GM12878 (cell line): ENCODE measurements at regions not wholly inside any gene's neighbourhood (a gene's known extent, or its start where the extent isn't known, plus 50 kb on each side); places are given as distances from the start of the nearest gene placed in this dataset.

Source experiments
- ATAC-seq: fragments of 200-7000 bp; cut with Tn5 transposase; 3 replicates; pipeline ENCODE4 v1.9.1; 2020; ENCODE audit warnings: mild to moderate bottlenecking, moderate library complexity
- BruUV-seq: library from RNA; stranded (reverse); fragments of 400-500 nt; replicated peaks from 2 replicates; lab custom pipeline; 2021; lab: Mats Ljungman, UMichigan
- CTCF ChIA-PET: fragments of 300-600 bp; sonication (Branson Sonifier 250); formaldehyde crosslinking; extraction: SDS; loops from one replicate; lab custom pipeline; 2021; ENCODE audit warnings: inconsistent platforms; lab: Yijun Ruan, JAX
- POLR2A ChIA-PET: fragments of 350-600 bp; formaldehyde crosslinking; extraction: SDS; loops from one replicate; lab custom pipeline; 2021; ENCODE audit warnings: inconsistent platforms; lab: Charles Lee
- RAD21 ChIA-PET: fragments of 300-600 bp; sonication (Branson Sonifier 250); formaldehyde crosslinking; loops from one replicate; lab custom pipeline; 2023; ENCODE audit warnings: antibody characterized with exemption; ENCODE audit not compliant: unreplicated experiment; lab: Charles Lee
- SMC1A ChIA-PET: fragments of 300-600 bp; sonication (Branson Sonifier 250); formaldehyde crosslinking; loops from one replicate; lab custom pipeline; 2023; ENCODE audit not compliant: unreplicated experiment, uncharacterized antibody; lab: Charles Lee
- DNase-seq: peaks from one replicate; pipeline ENCODE4 v3.0.0-alpha.2; 2011; ENCODE audit warnings: low read depth, low spot score
- FAIRE-seq: peaks from 3 replicates; lab custom pipeline; 2011; peaks lifted over from hg19 to GRCh38; lab: Jason Lieb, UNC
- H2AFZ ChIP-seq: 2 replicates; pipeline ENCODE4 v1.6.0; 2011; ENCODE audit warnings: low read depth, low read length, control low read depth; ENCODE audit not compliant: control insufficient read depth
- H3K27ac ChIP-seq: 2 replicates; pipeline ENCODE4 v1.5.1; 2011; ENCODE audit warnings: control low read depth; ENCODE audit not compliant: control insufficient read depth, insufficient read depth
- H3K27me3 ChIP-seq, 2 experiments: replicated peaks in 1 of 2; 2 replicates each; pipeline versions ENCODE4 v1.6.0 to v1.6.1; 2011; ENCODE audit warnings: low read length in 1 of 2; ENCODE audit not compliant: control insufficient read depth in 2 of 2, insufficient read depth in 2 of 2
- H3K36me3 ChIP-seq, 2 experiments: 2 replicates each; pipeline ENCODE4 v1.5.1; 2011; ENCODE audit warnings: low read length in 1 of 2; ENCODE audit not compliant: control insufficient read depth in 2 of 2, insufficient read depth in 2 of 2
- H3K4me1 ChIP-seq: 2 replicates; pipeline ENCODE4 v1.6.1; 2011; ENCODE audit warnings: mild to moderate bottlenecking, low read length, moderate library complexity, mixed read lengths; ENCODE audit not compliant: control insufficient read depth, insufficient read depth
- H3K4me2 ChIP-seq: 2 replicates; pipeline ENCODE4 v1.6.0; 2011; ENCODE audit warnings: control low read depth; ENCODE audit not compliant: control insufficient read depth, insufficient read depth
- H3K4me3 ChIP-seq: fragments of 200-600 bp; sonication (generic); 2 replicates; pipeline ENCODE4 v1.5.1; 2016
- H3K79me2 ChIP-seq: 2 replicates; pipeline ENCODE4 v1.6.0; 2011; ENCODE audit warnings: low read length; ENCODE audit not compliant: control insufficient read depth, insufficient read depth
- H3K9ac ChIP-seq: 2 replicates; pipeline ENCODE4 v1.8.0; 2011; ENCODE audit warnings: low read length, control low read depth, mixed read lengths; ENCODE audit not compliant: control insufficient read depth, insufficient read depth
- H3K9me3 ChIP-seq: replicated peaks from 3 replicates; pipeline ENCODE4 v1.5.1; 2011; ENCODE audit warnings: mild to moderate bottlenecking, low read length; ENCODE audit not compliant: control insufficient read depth, insufficient read depth
- H4K20me1 ChIP-seq: 2 replicates; pipeline ENCODE4 v1.6.0; 2011; ENCODE audit not compliant: control insufficient read depth, insufficient read depth
- BHLHE40 ChIP-seq, 2 experiments: fragments of 450-650 bp in 1 of 2; IDR thresholded peaks; 2 replicates each; pipeline ENCODE4 v1.6.1; 2011 to 2017; ENCODE audit warnings: low read depth in 2 of 2, borderline replicate concordance in 1 of 2, improper control_type of control experiment in 1 of 2, low read length in 1 of 2, mild to moderate bottlenecking in 1 of 2
- DPF2 ChIP-seq: fragments of 450-650 bp; IDR thresholded peaks from 2 replicates; pipeline ENCODE4 v1.6.1; 2017; ENCODE audit warnings: mild to moderate bottlenecking
- PKNOX1 ChIP-seq: fragments of 450-650 bp; IDR thresholded peaks from 2 replicates; pipeline ENCODE4 v1.6.1; 2016; ENCODE audit warnings: mild to moderate bottlenecking
- POU2F2 ChIP-seq: IDR thresholded peaks from 3 replicates; pipeline ENCODE4 v1.6.1; 2011; ENCODE audit warnings: low read depth, mild to moderate bottlenecking, low read length, borderline replicate concordance
- RCOR1 ChIP-seq: conservative IDR thresholded peaks from 2 replicates; pipeline ENCODE4 v1.6.1; 2012; ENCODE audit warnings: low read depth, low read length, improper control_type of control experiment
- SMARCA5 ChIP-seq: fragments of 450-650 bp; IDR thresholded peaks from 2 replicates; pipeline ENCODE4 v1.6.1; 2017; ENCODE audit warnings: mild to moderate bottlenecking
- TARDBP ChIP-seq: IDR thresholded peaks from 2 replicates; pipeline ENCODE4 v1.6.1; 2016; ENCODE audit warnings: borderline replicate concordance
- ZBTB33 ChIP-seq: fragments of 450-650 bp; IDR thresholded peaks from 2 replicates; pipeline ENCODE4 v1.6.1; 2017; ENCODE audit warnings: mild to moderate bottlenecking
- WGBS: methylation state at CpG from one replicate; pipeline ENCODE4 v1.1.6; 2016; ENCODE audit warnings: low lambda C conversion rate; ENCODE audit not compliant: insufficient replicate concordance, insufficient coverage; ENCODE audit errors: missing lambda C conversion rate; 5-methylcytosine and 5-hydroxymethylcytosine counted together
- in situ Hi-C: fragments of 300-500 bp; cut with MboI; formaldehyde crosslinking; loops from 9 replicates; pipeline ENCODE4 v1.14.3; 2018; ENCODE audit warnings: mixed read lengths
- intact Hi-C: fragments of 100-400 bp; cut with micrococcal nuclease; formaldehyde crosslinking; loops from one replicate; pipeline ENCODE4 v1.14.2; 2022; ENCODE audit not compliant: unreplicated experiment
- TF ChIP-seq, protein P1 (sequence below): fragments of 450-650 bp; IDR thresholded peaks from 2 replicates; pipeline ENCODE4 v1.6.1; 2016; ENCODE audit warnings: mild to moderate bottlenecking
- TF ChIP-seq, protein P2 (sequence below): fragments of 450-650 bp; formaldehyde crosslinking; IDR thresholded peaks from 2 replicates; pipeline ENCODE4 v1.4.0; 2022; ENCODE audit warnings: mild to moderate bottlenecking, moderate library complexity

GRCh38 chr3:182404031-182404430 is 389.3 kb upstream of the ATP11B start:
- H3K9me3 ChIP-seq, result no peaks in the 10 kb centered on the region
- H3K36me3 ChIP-seq, result no peaks in the 10 kb centered on the region
- ChIA-PET CTCF (interaction anchor here (0.6 kb wide), 1 partner anchor 714 kb away, joined by 3 read pairs; no protein-coding TSS in a partner anchor), POLR2A (no interaction called here), SMC1A (interaction anchor here (1.6 kb wide), 1 partner anchor 10 kb away, joined by 6 read pairs; no protein-coding TSS in a partner anchor), RAD21 (no interaction called here)
- FAIRE-seq, result no peak
- no peaks in the 10 kb centered on the region for H3K4me1 ChIP-seq
- DNase-seq, result no peak
- no peak overlapping the region for H3K27ac ChIP-seq
- H3K4me3 ChIP-seq, result no peak overlapping the region
- intact Hi-C loops (no loop called here), in situ Hi-C loops (no loop called here)
- no peak overlapping the region for H3K9ac ChIP-seq
- H4K20me1 ChIP-seq, result no peaks in the 10 kb centered on the region
- H3K79me2 ChIP-seq, result no peaks in the 10 kb centered on the region
- no peak overlapping the region for H2AFZ ChIP-seq
- WGBS, result 0% methylated on average over 2 of the region's 2 CpGs
- H3K4me2 ChIP-seq, result no peak overlapping the region
- TF ChIP-seq PKNOX1 (peak; percentile 25; the same call in 1 of the 2 replicates), ZBTB33 (no peak)
- ATAC-seq, result no peak
- H3K27me3 ChIP-seq, result no peaks in the 10 kb centered on the region; a peak in 1 of 4 replicates
- no TSS peak for BruUV-seq

DNA sequence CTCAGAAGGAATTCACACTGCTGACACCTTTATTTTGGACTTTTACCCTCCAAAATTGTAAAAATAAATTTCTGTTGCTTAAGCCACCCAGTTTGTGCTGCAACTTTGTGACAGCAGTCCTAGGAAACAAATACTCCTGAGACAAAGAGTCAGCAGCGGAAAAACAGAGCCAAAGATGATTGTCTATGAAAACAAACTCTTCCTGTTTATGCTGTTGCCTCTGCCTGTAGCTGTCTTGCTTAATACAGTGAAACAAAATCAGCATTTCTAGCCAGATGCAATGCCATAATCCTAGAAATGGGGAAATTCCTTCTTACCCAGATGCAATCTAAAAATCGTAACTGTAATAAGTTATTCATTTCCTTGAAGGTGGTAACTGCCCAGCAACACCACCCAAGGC is 387.5 kb upstream of the ATP11B start:
- intact Hi-C loops (no loop called here), in situ Hi-C loops (no loop called here)
- Histone ChIP-seq H3K36me3 (no peaks in the 10 kb centered on the region), H4K20me1 (no peaks in the 10 kb centered on the region), H3K27ac (no peak overlapping the region), H2AFZ (no peak overlapping the region), H3K27me3 (no peaks in the 10 kb centered on the region; a peak in 1 of 4 replicates), H3K9ac (no peak overlapping the region), H3K4me2 (no peak overlapping the region), H3K79me2 (no peaks in the 10 kb centered on the region), H3K4me1 (no peaks in the 10 kb centered on the region), H3K9me3 (no peaks in the 10 kb centered on the region), H3K4me3 (no peak overlapping the region)
- CTCF ChIA-PET, result interaction anchor here (0.7 kb wide), 1 partner anchor 154 kb away, joined by 3 read pairs; no protein-coding TSS in a partner anchor
- DNase-seq (no peak), FAIRE-seq (no peak), ATAC-seq (no peak)
- BruUV-seq, result no TSS peak
- SMC1A ChIA-PET, result no interaction called here
- WGBS, result 23% methylated on average over 2 of the region's 2 CpGs
- POLR2A ChIA-PET, result no interaction called here
- RAD21 ChIA-PET, result no interaction called here
- TF ChIP-seq DPF2 (no peak), RCOR1 (no peak), POU2F2 (no peak), TARDBP (no peak), SMARCA5 (no peak), BHLHE40 (IDR thresholded peaks at IDR 0.05; ENCODE audit: borderline replicate concordance in 1 of 2, low read depth in 2 of 2, low read length in 1 of 2) (no peak)
- TF ChIP-seq, protein P1, sequence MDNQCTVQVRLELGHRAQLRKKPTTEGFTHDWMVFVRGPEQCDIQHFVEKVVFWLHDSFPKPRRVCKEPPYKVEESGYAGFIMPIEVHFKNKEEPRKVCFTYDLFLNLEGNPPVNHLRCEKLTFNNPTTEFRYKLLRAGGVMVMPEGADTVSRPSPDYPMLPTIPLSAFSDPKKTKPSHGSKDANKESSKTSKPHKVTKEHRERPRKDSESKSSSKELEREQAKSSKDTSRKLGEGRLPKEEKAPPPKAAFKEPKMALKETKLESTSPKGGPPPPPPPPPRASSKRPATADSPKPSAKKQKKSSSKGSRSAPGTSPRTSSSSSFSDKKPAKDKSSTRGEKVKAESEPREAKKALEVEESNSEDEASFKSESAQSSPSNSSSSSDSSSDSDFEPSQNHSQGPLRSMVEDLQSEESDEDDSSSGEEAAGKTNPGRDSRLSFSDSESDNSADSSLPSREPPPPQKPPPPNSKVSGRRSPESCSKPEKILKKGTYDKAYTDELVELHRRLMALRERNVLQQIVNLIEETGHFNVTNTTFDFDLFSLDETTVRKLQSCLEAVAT, result no peak
- TF ChIP-seq, protein P2, sequence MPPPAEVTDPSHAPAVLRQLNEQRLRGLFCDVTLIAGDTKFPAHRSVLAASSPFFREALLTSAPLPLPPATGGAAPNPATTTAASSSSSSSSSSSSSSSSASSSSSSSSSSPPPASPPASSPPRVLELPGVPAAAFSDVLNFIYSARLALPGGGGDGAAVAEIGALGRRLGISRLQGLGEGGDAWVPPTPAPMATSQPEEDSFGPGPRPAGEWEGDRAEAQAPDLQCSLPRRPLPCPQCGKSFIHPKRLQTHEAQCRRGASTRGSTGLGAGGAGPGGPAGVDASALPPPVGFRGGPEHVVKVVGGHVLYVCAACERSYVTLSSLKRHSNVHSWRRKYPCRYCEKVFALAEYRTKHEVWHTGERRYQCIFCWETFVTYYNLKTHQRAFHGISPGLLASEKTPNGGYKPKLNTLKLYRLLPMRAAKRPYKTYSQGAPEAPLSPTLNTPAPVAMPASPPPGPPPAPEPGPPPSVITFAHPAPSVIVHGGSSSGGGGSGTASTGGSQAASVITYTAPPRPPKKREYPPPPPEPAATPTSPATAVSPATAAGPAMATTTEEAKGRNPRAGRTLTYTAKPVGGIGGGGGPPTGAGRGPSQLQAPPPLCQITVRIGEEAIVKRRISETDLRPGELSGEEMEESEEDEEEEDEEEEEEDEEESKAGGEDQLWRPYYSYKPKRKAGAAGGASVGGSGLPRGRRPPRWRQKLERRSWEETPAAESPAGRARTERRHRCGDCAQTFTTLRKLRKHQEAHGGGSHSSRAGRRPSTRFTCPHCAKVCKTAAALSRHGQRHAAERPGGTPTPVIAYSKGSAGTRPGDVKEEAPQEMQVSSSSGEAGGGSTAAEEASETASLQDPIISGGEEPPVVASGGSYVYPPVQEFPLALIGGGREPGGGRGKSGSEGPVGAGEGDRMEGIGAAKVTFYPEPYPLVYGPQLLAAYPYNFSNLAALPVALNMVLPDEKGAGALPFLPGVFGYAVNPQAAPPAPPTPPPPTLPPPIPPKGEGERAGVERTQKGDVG, result no peak
